ENCODE measurements at regions not wholly inside any gene's neighbourhood (a gene's known extent, or its start where the extent isn't known, plus 50 kb on each side); places are given as distances from the start of the nearest gene placed in this dataset.

DNA sequence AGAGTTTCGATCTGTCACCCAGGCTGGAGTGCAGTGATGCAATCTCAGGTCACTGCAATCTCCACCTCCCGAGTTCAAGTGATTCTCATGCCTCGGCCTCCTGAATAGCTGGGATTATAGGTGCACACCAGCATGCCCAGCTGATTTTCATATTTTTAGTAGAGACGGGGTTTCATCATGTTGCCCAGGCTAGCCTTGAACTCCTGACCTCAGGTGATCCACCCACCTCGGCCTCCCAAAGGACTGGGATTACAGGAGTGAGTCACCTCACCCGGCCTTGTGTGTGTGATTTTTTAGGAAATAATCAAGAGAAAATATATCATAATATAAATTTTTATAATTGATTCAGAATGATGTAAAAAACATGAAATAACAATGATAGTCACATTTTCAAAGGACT, 1231.4 kb downstream of the GALC start (continued):
- no peak for TF ChIP-seq NFIC (IDR thresholded peaks at IDR 0.05; ENCODE audit: low read length)
- TF ChIP-seq HNF4A (CRISPR knock-in tag; IDR thresholded peaks at IDR 0.05): no peak
- no peak for TF ChIP-seq RXRB (CRISPR knock-in tag; IDR thresholded peaks at IDR 0.05; ENCODE audit: borderline replicate concordance)
- no peak for TF ChIP-seq TCF7L2 (IDR thresholded peaks at IDR 0.05; ENCODE audit: low read depth, low read length)
- TF ChIP-seq, protein P1, sequence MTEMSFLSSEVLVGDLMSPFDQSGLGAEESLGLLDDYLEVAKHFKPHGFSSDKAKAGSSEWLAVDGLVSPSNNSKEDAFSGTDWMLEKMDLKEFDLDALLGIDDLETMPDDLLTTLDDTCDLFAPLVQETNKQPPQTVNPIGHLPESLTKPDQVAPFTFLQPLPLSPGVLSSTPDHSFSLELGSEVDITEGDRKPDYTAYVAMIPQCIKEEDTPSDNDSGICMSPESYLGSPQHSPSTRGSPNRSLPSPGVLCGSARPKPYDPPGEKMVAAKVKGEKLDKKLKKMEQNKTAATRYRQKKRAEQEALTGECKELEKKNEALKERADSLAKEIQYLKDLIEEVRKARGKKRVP (CRISPR knock-in tag; IDR thresholded peaks at IDR 0.05): peak in 1 of 2 experiments; percentile 57; a peak in 2 of 4 replicates
- TF ChIP-seq ZNF543 (CRISPR knock-in tag; IDR thresholded peaks at IDR 0.05): no peak
- no peak for TF ChIP-seq HIVEP1 (CRISPR knock-in tag; IDR thresholded peaks at IDR 0.05)
- TF ChIP-seq NFYC (CRISPR knock-in tag; IDR thresholded peaks at IDR 0.05): no peak
- TF ChIP-seq ZBTB21 (CRISPR knock-in tag; IDR thresholded peaks at IDR 0.05): no peak
- no peak for TF ChIP-seq TOE1 (CRISPR knock-in tag; IDR thresholded peaks at IDR 0.05)
- TF ChIP-seq ZNF629 (CRISPR knock-in tag; conservative IDR thresholded peaks at IDR 0.05): no peak
- no peak for TF ChIP-seq RELA (CRISPR knock-in tag; IDR thresholded peaks at IDR 0.05)
- no peak for TF ChIP-seq MED1 (CRISPR knock-in tag; IDR thresholded peaks at IDR 0.05)
- no peak for TF ChIP-seq SOX13 (IDR thresholded peaks at IDR 0.05)
- TF ChIP-seq SOX13 (CRISPR knock-in tag; conservative IDR thresholded peaks at IDR 0.05 in 1 of 2, IDR thresholded peaks at IDR 0.05 in 1 of 2): peak in 1 of 2 experiments; percentile 23; a peak in 1 of 4 replicates
- TF ChIP-seq, protein P2, sequence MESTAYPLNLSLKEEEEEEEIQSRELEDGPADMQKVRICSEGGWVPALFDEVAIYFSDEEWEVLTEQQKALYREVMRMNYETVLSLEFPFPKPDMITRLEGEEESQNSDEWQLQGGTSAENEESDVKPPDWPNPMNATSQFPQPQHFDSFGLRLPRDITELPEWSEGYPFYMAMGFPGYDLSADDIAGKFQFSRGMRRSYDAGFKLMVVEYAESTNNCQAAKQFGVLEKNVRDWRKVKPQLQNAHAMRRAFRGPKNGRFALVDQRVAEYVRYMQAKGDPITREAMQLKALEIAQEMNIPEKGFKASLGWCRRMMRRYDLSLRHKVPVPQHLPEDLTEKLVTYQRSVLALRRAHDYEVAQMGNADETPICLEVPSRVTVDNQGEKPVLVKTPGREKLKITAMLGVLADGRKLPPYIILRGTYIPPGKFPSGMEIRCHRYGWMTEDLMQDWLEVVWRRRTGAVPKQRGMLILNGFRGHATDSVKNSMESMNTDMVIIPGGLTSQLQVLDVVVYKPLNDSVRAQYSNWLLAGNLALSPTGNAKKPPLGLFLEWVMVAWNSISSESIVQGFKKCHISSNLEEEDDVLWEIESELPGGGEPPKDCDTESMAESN (CRISPR knock-in tag; conservative IDR thresholded peaks at IDR 0.05): no peak
- TF ChIP-seq, protein P3, sequence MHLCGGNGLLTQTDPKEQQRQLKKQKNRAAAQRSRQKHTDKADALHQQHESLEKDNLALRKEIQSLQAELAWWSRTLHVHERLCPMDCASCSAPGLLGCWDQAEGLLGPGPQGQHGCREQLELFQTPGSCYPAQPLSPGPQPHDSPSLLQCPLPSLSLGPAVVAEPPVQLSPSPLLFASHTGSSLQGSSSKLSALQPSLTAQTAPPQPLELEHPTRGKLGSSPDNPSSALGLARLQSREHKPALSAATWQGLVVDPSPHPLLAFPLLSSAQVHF (CRISPR knock-in tag; IDR thresholded peaks at IDR 0.05): no peak
- 0 out of 2 replicates have a peak, but pooled peaks have one; percentile 15 for TF ChIP-seq KAT8 (CRISPR knock-in tag; IDR thresholded peaks at IDR 0.05)
- no peak for TF ChIP-seq SIN3B (IDR thresholded peaks at IDR 0.05; ENCODE audit: low read length)
- TF ChIP-seq FOXJ3 (CRISPR knock-in tag; IDR thresholded peaks at IDR 0.05; ENCODE audit: borderline replicate concordance): no peak
- TF ChIP-seq LCORL (IDR thresholded peaks at IDR 0.05): no peak
- TF ChIP-seq LCORL (CRISPR knock-in tag; IDR thresholded peaks at IDR 0.05): no peak
- TF ChIP-seq FOXA1 (IDR thresholded peaks at IDR 0.05): no peak
- TF ChIP-seq FOXA1 (CRISPR knock-in tag; IDR thresholded peaks at IDR 0.05): no peak
- TF ChIP-seq EZH2 (conservative IDR thresholded peaks at IDR 0.05; ENCODE audit: low read depth, low read length): no peak
- TF ChIP-seq FOXA3 (CRISPR knock-in tag; IDR thresholded peaks at IDR 0.05): no peak
- no peak for TF ChIP-seq ZNF552 (CRISPR knock-in tag; IDR thresholded peaks at IDR 0.05; ENCODE audit: borderline replicate concordance)
- TF ChIP-seq THAP11 (CRISPR knock-in tag; IDR thresholded peaks at IDR 0.05): 0 out of 2 replicates have a peak, but pooled peaks have one; percentile 10
- TF ChIP-seq, protein P4, sequence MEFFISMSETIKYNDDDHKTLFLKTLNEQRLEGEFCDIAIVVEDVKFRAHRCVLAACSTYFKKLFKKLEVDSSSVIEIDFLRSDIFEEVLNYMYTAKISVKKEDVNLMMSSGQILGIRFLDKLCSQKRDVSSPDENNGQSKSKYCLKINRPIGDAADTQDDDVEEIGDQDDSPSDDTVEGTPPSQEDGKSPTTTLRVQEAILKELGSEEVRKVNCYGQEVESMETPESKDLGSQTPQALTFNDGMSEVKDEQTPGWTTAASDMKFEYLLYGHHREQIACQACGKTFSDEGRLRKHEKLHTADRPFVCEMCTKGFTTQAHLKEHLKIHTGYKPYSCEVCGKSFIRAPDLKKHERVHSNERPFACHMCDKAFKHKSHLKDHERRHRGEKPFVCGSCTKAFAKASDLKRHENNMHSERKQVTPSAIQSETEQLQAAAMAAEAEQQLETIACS (CRISPR knock-in tag; IDR thresholded peaks at IDR 0.05): no peak
- TF ChIP-seq TBX2 (CRISPR knock-in tag; IDR thresholded peaks at IDR 0.05; ENCODE audit: borderline replicate concordance): no peak
